ENCODE measurements at regions not wholly inside any gene's neighbourhood (a gene's known extent, or its start where the extent isn't known, plus 50 kb on each side); places are given as distances from the start of the nearest gene placed in this dataset.

DNA sequence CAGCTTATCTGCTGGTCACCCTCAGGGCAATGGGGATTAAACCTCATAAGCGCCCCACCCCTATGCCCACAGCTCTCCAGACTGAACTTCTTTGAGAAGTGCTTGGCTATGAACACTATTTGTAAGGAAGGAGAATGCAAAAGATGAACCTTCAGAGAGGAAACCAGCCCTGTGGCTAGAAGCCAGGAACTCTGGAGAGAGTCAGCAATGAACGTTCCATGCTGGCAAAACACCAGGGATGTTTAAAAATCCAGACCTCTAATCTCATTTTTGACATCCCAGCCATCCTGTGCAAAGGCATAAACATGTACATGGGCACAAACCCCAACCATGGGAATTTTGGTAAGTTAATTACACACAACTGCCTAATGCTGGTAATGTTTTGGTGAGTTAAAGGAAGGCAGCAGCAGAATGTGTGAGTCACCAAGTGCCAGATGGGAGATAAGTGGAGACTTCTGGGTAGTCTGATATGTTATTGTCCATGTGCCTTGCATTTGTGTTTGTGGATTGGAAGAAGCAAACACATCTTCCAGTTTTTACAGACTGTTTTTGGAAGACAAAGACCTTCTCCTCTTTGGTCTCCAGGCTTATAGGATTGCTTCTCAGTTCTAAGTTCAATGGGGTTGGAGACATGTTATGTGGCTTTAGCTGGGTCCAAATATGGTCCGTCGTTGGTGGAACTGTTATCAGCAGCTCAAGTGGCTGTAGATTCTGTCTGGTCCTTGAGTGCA is 174.1 kb upstream of the ETV3 start:
- TF ChIP-seq, protein P1, sequence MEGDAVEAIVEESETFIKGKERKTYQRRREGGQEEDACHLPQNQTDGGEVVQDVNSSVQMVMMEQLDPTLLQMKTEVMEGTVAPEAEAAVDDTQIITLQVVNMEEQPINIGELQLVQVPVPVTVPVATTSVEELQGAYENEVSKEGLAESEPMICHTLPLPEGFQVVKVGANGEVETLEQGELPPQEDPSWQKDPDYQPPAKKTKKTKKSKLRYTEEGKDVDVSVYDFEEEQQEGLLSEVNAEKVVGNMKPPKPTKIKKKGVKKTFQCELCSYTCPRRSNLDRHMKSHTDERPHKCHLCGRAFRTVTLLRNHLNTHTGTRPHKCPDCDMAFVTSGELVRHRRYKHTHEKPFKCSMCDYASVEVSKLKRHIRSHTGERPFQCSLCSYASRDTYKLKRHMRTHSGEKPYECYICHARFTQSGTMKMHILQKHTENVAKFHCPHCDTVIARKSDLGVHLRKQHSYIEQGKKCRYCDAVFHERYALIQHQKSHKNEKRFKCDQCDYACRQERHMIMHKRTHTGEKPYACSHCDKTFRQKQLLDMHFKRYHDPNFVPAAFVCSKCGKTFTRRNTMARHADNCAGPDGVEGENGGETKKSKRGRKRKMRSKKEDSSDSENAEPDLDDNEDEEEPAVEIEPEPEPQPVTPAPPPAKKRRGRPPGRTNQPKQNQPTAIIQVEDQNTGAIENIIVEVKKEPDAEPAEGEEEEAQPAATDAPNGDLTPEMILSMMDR (IDR thresholded peaks at IDR 0.05 in 8 of 11, conservative IDR thresholded peaks at IDR 0.05 in 3 of 11), result no peak
- TF ChIP-seq POLR2A (IDR thresholded peaks at IDR 0.05) (no peak), POLR2AphosphoS5 (IDR thresholded peaks at IDR 0.05) (no peak)

All from spleen (tissue), 7 donors.